Hindlimb muscle (tissue), 1 donor: ENCODE measurements at regions not wholly inside any gene's neighbourhood (a gene's known extent, or its start where the extent isn't known, plus 50 kb on each side); places are given as distances from the start of the nearest gene placed in this dataset.
A peak's percentile ranks its signal among the peaks of the same experiment; 100 is the strongest.

Source experiments
- DNase-seq: peaks from one replicate; pipeline ENCODE4 v3.0.0-alpha.2; 2013

DNA sequence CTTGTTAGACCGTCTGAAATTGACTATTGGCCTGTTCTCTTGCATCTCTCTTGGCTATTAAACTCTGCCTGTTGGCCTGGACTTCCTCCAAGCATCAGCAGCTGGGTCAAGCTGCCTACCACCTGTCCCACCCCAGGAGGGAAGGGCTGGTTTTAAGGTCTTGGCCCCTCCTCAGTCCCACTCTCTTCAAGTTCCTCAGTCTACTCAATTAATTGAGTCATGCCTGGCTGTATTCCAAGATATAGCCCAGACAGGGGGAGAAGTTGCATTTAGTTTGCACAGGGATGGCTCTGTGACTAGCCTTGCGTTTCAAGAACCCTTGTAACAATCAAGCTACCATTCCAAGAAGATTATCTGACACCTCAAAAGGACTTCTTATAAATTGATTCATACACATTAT, 113.8 kb upstream of the GLI3 start:
- peak; percentile 62 for DNase-seq

DNA sequence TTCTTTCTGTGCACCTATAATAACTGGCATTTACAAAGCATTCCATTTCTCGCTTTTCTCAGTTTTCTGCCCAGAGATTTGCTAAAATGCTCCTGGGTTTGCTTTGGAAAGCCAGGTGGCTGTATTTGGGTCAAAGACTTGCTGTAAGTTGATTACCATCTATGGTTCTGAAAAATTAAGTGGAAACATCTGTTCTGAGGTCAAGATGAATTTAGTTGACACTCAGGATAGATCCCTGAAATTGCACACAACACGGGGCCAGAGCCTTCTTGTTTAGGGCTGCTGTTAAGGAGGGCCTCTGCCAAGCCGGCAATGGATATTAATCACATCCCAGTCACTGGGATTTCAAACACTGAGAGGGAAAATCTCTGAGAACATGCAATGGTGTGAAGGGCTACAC, 111.6 kb upstream of the GLI3 start:
- no peak for DNase-seq

GRCh38 chr7:42348071-42348470, 111.1 kb upstream of the GLI3 start:
- DNase-seq = no peak

DNA sequence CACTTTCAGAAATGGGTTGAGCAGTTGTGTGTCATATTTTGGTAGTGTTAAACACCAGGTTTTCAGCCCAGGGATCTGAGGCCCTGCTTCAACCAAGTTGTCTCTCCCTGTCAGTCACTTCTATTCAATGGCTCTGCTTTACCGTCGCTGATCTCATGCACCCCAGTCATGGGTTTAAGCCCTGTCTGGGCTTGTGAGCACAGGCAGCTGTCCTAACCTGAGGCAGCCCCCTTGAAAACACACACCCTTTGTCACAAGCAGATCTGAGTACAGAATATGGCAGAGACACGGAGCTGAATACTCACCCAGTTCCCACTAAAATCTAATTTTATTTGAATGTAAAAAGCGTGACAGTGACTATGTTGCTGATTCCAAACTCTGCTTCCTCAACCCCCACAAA, 110.6 kb upstream of the GLI3 start:
- no peak for DNase-seq

GRCh38 chr7:42345478-42346299, 108.7 kb upstream of the GLI3 start:
- no peak for DNase-seq

DNA sequence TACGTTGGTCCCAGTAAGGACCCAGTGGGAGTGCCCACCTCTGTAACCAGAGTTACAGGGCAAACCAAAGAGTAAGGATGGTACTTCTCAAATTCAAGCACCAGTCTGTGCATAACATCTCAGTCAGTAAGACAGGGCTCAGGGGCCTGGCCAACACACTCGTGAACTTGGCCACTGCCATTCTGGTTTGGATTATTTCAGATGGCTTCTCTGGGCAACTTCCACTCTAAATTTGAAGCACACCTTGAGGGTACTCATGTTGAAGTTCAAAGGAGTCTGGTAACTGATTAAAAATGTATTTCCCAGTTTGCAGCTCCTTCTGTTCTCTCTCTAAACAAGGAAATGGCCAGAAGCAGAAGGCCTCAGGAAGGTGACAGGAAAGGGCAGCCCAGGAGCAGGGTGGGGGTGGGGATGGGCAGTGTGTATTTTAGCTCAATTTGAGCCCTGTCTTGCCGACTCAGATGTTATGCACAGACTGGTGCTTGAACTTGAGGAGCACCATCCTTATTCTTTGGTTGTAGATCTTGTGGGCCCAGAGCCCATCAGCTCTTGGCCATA, 107.3 kb upstream of the GLI3 start:
- DNase-seq = no peak

- no peak for DNase-seq
These were observed 105.4 kb upstream of the GLI3 start for GRCh38 chr7:42342381-42342780.

DNA sequence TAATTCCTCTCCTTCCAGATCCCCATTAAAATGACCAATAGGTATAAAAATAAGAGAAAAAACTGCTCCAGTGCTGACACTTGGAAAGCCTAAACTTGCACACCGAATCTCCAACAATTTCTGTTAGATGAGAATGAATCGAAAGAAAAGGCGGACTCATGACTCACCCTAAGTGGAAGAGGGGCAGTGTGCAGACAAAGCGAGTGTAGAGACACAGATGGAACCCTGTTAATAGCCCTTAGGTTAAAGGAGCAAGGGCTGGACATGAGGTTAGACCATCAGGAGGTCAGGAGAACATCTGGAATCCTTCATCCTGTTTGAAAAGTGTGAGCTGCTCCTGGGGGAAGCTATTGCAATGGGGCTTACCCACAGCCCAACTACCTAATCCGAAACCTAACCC, 103.4 kb upstream of the GLI3 start:
- DNase-seq = no peak

GRCh38 chr7:42338916-42339540, 102.0 kb upstream of the GLI3 start:
- DNase-seq = no peak

DNA sequence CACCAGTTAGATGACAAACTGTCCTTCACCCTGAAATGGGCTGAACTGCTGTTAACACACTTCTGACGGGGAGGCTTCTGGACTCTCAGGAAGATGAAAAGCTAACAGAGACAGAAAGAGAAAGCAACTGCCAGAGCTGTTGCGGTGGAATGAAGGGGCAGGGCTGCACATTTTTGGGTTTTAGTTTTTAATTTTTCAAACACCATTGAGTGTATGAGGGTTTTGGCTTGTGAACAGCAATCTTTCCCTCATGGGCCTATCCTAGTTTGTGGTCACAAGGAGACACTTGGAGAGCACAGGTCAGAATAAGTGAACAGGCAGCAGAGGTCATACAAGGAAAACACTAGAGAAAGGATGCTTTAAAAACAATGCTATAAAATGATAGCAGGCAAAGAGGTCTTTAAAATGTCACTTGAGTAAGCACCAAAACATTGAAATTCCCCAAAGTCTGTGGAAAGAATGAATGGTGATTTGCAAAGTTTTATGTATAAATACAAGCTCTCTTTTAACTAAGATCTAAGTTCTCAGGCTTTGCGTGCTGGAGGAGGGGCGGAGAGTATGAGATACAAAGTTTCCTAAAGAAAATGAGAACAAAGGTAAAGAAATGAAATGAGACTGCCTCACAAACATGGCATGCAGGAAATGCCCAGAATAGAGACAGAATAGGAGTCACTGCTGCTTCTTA, 101.4 kb upstream of the GLI3 start:
- DNase-seq = no peak

GRCh38 chr7:42337225-42337905, 100.4 kb upstream of the GLI3 start:
- no peak for DNase-seq

GRCh38 chr7:42332605-42333222, 95.7 kb upstream of the GLI3 start:
- DNase-seq = no peak

GRCh38 chr7:42319631-42320030, 82.6 kb upstream of the GLI3 start:
- no peak for DNase-seq

DNA sequence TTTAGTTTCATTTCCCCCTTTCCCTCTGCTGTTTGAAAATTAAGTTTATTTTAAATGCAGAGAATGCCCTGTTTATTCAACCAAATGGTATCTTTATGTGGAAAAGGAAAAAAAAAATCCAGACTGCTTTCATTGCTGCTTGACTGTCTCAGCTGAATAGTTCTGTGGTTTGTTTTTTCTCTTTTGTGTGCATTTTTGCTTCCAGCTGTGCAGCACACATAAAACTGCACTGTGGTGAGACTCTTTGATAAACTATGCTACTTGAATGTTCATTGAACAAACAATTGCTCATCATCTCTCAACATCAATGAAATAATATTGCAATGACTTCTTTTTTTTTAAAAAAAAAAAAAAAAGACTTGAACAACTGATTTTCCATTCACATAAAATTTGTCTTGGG, 78.6 kb upstream of the GLI3 start:
- DNase-seq = no peak

- DNase-seq = no peak
These were observed 78.1 kb upstream of the GLI3 start for GRCh38 chr7:42315103-42315502.

DNA sequence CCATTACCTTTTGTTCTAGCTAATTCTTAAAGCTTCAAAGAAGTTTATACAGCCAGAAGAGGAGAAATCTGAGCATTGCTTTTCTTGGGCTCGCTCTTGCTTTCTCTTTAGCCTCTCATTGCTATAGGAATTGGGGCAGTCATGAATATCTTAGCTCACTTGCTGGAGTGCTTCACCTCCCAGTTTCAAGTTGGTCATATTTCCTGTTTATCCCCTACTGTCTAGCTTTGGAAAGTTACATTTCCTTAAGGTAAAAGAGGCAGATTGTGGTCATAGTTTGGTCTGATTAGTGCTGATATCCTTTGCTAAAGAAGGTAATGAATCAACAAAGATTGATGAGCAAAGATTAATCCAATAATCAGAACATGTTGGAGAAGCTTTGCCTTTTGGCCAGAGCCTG, 77.7 kb upstream of the GLI3 start:
- no peak for DNase-seq

GRCh38 chr7:42311195-42311594, 74.2 kb upstream of the GLI3 start:
- DNase-seq = no peak

- no peak for DNase-seq
These were observed 56.0 kb upstream of the GLI3 start for GRCh38 chr7:42292991-42293521.

- no peak for DNase-seq
These were observed 52.5 kb upstream of the GLI3 start for GRCh38 chr7:42289473-42289872.
